Muscle layer of duodenum (tissue), 2 donors: ENCODE measurements at regions not wholly inside any gene's neighbourhood (a gene's known extent, or its start where the extent isn't known, plus 50 kb on each side); places are given as distances from the start of the nearest gene placed in this dataset.

ENCODE experiments used
- H3K27ac ChIP-seq: one replicate; pipeline ENCODE4 v1.7.0; 2013; ENCODE audit warnings: mild to moderate bottlenecking, low read length
- H3K27me3 ChIP-seq: one replicate; pipeline ENCODE4 v1.7.0; 2013; ENCODE audit warnings: low read depth, mild to moderate bottlenecking, control low read depth, low read length
- H3K36me3 ChIP-seq, 2 donors: one replicate each; pipeline ENCODE4 v1.7.0; 2013; ENCODE audit warnings: low read length in 2 of 2, control low read depth in 1 of 2, mild to moderate bottlenecking in 1 of 2; ENCODE audit not compliant: insufficient read depth in 2 of 2, control insufficient read depth in 1 of 2
- H3K4me1 ChIP-seq, 2 donors: one replicate each; pipeline ENCODE4 v1.7.0; 2013; ENCODE audit warnings: low read length in 2 of 2, mild to moderate bottlenecking in 2 of 2, control low read depth in 1 of 2, moderate library complexity in 1 of 2; ENCODE audit not compliant: insufficient read depth in 2 of 2, control insufficient read depth in 1 of 2
- H3K4me3 ChIP-seq, 2 donors: one replicate each; pipeline ENCODE4 v1.7.0; 2013; ENCODE audit warnings: low read length in 2 of 2, low read depth in 1 of 2, mild to moderate bottlenecking in 1 of 2
- H3K9me3 ChIP-seq, 2 donors: one replicate each; pipeline ENCODE4 v1.7.0; 2013; ENCODE audit warnings: low read length in 2 of 2, control low read depth in 1 of 2, mild to moderate bottlenecking in 1 of 2; ENCODE audit not compliant: control insufficient read depth in 1 of 2
- donor health status: healthy.

DNA sequence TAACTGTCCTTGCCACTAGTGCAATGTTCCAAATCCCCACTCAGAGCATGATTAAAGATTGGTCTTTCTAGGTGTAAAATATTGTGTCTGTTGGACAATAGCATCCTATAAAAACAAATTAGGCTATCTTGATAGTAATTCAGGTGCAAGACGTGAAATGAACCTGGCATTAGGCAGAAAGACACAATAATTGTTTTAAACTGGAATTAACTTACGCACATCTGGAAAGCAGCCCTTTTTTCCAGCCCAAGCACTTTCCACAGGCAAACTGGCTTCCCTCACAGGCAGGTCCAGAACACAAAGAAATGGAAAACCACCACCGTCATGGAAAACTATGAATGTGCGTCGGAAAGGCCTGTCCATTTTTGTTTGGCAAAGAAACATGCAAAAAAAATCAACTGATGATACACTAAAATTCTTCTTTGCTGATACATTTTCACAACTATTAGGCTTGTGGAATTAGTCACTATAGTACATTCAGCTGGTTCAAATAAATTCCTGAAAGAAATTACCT is 474.7 kb upstream of the IL12A start:
- Histone ChIP-seq H3K4me1 (no peaks in the 10 kb centered on the region), H3K27ac (no peak overlapping the region), H3K4me3 (no peak overlapping the region), H3K36me3 (no peaks in the 10 kb centered on the region), H3K27me3 (no peaks in the 10 kb centered on the region), H3K9me3 (no peaks in the 10 kb centered on the region)

DNA sequence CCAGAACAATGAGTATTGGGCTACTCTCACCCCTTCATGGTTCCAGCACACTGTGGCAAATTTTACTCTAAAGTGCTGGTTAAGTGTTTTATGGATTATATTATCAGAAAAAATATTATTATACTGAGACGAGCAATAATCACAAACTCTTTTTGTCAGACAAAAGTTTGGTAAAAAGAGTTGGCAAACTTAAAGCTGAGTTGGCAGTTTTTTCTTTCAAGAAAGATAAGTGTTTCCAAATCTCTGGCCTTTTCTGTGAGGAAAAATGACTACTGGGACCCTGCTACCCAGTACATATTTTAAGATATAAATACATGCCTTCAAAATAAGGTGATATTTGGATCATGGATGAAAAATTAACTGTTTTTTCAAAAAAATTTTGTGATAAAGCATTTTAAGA is 471.5 kb upstream of the IL12A start:
- H3K27ac ChIP-seq, result no peak overlapping the region
- H3K27me3 ChIP-seq, result no peaks in the 10 kb centered on the region
- no peaks in the 10 kb centered on the region for H3K9me3 ChIP-seq
- no peak overlapping the region for H3K4me3 ChIP-seq
- H3K4me1 ChIP-seq, result no peaks in the 10 kb centered on the region
- no peaks in the 10 kb centered on the region for H3K36me3 ChIP-seq

DNA sequence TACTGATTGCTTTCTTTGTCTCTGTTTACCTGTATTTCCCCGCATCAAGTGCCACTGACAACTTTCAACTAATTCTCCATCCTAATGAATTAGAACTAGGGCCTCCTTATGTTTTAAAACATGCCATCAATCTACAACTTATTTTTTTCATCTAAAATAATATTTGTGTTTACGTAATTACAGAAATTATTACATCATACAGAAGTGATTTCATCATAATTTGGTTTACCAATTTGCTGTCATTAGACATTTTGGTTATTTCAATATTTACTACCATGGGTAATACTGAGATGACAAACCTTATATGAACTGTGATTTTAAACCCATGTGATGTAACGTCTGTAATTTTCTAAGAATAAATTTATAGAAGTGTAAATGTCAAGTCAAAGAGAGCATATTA is 468.0 kb upstream of the IL12A start:
- no peaks in the 10 kb centered on the region for H3K9me3 ChIP-seq
- no peak overlapping the region for H3K27ac ChIP-seq
- no peak overlapping the region for H3K4me3 ChIP-seq
- H3K4me1 ChIP-seq, result no peaks in the 10 kb centered on the region
- H3K36me3 ChIP-seq, result no peaks in the 10 kb centered on the region
- H3K27me3 ChIP-seq, result no peaks in the 10 kb centered on the region

DNA sequence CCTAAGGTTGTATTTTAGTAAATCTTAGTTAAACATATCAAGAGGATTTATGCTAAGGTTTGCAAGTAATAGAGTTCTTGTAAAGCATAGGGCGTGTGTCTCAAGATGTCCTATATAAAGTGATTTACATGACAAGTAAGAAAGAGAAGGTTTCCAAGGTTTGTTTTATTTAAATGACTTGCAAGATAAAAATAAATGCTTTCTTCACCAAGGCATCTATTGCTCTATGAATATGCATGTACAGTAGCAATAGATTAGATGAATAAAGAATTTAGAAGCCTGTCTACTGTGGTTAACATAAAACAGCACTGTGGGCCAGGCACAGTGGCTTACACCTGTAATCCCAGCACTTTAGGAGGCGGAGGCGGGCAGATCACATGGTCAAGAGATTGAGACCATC is 466.4 kb upstream of the IL12A start:
- H3K27me3 ChIP-seq, result no peaks in the 10 kb centered on the region
- H3K4me3 ChIP-seq, result no peak overlapping the region
- no peaks in the 10 kb centered on the region for H3K36me3 ChIP-seq
- H3K27ac ChIP-seq, result no peak overlapping the region
- no peaks in the 10 kb centered on the region for H3K4me1 ChIP-seq
- no peaks in the 10 kb centered on the region for H3K9me3 ChIP-seq

DNA sequence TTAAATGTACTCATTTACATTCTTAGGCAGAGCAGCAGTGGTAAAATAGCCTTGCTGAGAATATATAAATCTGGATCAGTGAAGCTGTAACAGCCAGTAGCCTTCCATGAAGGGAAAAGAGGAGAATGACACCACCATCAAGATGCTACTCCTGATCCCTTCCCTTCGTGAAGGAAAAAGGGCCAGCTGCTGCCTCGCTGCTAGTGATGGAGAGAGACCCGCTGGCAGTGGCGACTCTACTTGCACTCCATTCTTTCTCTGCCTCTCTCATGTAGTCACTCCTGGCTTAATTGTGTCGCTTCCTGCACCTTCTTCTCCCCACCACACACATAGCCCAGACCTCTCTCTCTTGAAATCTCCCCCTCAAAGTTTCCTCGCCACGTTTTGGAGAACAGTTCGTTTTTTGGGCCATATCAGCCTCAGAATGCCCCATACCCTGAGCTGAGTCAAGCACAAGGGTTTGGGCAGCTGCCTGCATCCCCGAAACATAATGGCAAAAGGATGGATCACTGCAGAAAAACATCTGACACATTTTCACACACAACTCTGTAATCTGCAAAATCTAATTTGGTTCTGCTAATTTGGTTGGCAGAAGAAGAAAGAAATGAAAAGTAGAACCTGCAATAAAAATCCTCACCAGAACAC is 460.3 kb upstream of the IL12A start:
- Histone ChIP-seq H3K4me3 (no peak overlapping the region), H3K4me1 (no peaks in the 10 kb centered on the region), H3K27ac (no peak overlapping the region), H3K27me3 (no peaks in the 10 kb centered on the region), H3K9me3 (no peaks in the 10 kb centered on the region), H3K36me3 (no peaks in the 10 kb centered on the region)

DNA sequence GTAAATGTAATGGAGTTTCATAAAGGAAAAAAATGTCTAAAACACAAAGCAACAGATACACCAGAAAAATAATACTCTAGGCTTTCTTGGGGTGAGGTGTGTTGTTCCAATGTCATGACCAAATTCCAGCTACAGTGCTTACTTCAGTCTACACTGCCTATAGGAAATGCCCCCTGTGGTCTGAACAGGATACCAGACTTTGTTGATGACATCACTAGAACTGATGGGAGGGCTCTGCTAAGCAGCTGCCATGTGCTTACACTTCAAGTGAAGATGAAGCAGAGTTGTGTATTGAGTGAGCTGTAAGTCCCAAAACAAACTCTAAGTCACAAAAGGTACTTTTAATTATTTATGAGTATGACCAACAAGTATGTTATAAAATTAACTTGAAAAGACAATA is 456.1 kb upstream of the IL12A start:
- H3K36me3 ChIP-seq, result no peaks in the 10 kb centered on the region
- H3K27me3 ChIP-seq, result no peaks in the 10 kb centered on the region
- no peaks in the 10 kb centered on the region for H3K4me1 ChIP-seq
- H3K9me3 ChIP-seq, result no peaks in the 10 kb centered on the region
- H3K27ac ChIP-seq, result no peak overlapping the region
- H3K4me3 ChIP-seq, result no peak overlapping the region

DNA sequence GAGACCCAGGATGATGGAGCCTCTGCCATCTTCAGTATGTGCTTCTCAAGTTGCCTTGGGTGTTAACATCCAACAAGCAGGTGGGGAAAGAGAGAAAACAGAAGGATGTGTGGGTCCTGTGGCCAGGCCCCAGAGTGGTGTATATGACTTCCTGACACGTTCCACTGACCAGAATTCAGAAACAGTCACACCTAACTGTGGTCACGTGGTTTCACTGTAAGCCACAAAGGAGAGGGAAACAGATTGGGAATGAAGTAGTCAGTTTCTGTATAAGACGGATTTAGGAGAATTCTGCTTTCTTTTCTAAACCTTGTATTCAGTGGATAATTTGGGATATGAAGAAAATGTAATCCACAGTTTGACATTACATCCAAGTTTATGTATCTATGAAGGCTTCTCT is 454.1 kb upstream of the IL12A start:
- Histone ChIP-seq H3K27ac (no peak overlapping the region), H3K36me3 (no peaks in the 10 kb centered on the region), H3K4me1 (no peaks in the 10 kb centered on the region), H3K9me3 (no peaks in the 10 kb centered on the region), H3K4me3 (no peak overlapping the region), H3K27me3 (no peaks in the 10 kb centered on the region)

DNA sequence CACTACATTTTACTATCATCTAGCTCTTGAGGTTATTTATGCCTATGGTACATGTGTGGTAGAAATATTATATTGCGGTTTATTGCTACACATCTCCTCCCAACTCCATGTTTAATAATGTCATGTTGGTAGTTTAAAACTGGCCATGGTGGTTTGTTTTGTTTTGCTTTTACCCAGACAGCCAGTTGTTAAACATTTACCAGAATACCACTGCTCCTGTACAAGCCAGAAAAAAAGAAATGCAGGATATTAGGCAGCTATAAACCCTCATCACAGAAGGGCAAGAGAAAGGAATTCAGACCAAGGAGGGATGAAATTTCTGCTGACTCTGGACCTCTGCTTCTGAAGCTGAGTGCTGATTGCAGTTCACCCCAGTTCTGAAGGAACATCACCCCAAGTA is 451.8 kb upstream of the IL12A start:
- Histone ChIP-seq H3K27me3 (no peaks in the 10 kb centered on the region), H3K27ac (no peak overlapping the region), H3K4me3 (no peak overlapping the region), H3K4me1 (no peaks in the 10 kb centered on the region), H3K36me3 (no peaks in the 10 kb centered on the region), H3K9me3 (no peaks in the 10 kb centered on the region)

DNA sequence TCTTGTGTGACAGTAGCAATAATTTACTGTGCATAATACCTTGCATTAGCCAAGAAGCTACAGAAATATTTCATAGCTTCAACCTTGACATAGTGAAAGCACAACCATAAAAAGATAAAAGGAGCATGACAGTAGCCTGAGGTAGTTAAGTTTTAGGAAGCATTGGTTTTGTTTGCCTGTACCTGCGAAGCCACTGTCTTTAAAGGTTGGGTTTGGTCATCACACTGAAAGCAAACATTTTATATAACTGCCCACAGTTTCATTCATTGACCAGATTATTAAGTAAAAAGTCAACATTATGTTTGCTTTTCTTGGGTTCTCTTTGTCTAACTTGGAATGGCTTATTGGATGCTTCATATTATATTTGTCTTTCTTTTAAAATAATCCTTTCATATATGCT is 450.1 kb upstream of the IL12A start:
- H3K27ac ChIP-seq, result no peak overlapping the region

DNA sequence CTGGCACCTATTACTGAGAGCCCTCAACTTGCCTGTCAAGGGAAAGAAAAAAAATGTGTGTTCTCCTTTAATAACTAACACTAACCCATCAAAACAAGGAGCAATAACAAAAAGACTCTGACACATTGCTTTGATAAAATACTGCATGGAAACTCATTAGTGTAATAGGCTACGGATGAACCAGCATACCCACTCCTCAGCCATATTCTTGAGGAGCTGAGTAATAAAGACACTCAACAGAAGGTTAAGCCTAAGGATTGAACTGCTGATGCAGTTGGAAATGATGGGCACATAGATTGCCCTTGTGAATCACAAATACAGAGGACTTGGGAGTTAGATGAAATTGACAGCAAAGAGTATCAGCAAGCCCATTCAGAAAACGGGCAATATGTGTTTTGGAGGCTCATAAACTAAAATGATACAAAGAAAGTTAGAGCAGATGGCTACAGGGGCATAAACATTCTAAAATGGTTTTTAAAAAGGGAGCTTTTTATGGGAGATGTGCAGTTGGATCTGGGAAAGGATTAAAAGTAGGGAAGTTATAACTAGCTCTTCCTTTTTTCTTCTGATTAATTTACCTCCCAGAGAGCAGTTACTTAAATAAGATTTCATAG is 447.6 kb upstream of the IL12A start:
- no peaks in the 10 kb centered on the region for H3K4me1 ChIP-seq
- H3K36me3 ChIP-seq, result no peaks in the 10 kb centered on the region
- no peaks in the 10 kb centered on the region for H3K9me3 ChIP-seq

More for the DNA sequence above, 450.1 kb upstream of the IL12A start:
- no peaks in the 10 kb centered on the region for H3K27me3 ChIP-seq
- H3K4me3 ChIP-seq, result no peak overlapping the region
- no peaks in the 10 kb centered on the region for H3K9me3 ChIP-seq
- no peaks in the 10 kb centered on the region for H3K4me1 ChIP-seq
- H3K36me3 ChIP-seq, result no peaks in the 10 kb centered on the region

DNA sequence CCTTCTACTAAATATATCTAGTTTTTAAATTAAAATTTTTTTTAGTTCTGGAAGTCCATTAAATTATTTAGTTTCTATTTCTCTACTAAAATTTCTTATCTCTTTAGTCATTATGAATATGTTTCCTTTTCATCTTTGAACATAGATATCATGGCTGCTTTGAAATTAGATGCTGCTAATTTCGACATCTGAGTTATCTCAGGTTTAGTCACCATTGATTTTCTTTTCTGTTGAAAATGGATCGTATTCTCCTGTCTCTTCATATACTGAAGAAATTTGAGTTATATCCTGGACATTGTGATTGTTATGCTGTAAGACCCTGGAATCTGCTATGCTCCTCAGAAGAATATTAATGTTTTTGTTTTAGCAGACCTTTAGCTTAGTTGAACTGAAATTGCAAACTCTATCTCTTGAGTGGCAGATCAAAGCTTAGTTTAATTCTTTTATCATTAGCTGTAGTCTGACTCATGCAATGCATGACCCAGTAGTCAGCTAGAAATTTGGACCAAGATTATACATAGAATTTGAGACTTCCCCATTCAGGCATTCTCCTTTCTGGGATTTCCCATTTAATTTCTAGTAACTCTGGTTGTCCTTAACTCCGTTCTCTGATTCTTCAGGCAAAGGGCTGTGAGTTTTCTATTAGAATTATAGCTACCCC is 439.8 kb upstream of the IL12A start:
- H3K4me1 ChIP-seq, result no peaks in the 10 kb centered on the region
- H3K27ac ChIP-seq, result no peak overlapping the region
- H3K4me3 ChIP-seq, result no peak overlapping the region

More for the DNA sequence above, 447.6 kb upstream of the IL12A start:
- no peak overlapping the region for H3K27ac ChIP-seq
- no peak overlapping the region for H3K4me3 ChIP-seq
- H3K27me3 ChIP-seq, result no peaks in the 10 kb centered on the region

More for the DNA sequence above, 439.8 kb upstream of the IL12A start:
- H3K27me3 ChIP-seq, result no peaks in the 10 kb centered on the region
- peaks cover 0 to 7% of the 10 kb centered on the region in 2 donors for H3K9me3 ChIP-seq
- no peaks in the 10 kb centered on the region for H3K36me3 ChIP-seq
